Upper lobe of right lung (tissue), 1 donor: ENCODE measurements at regions not wholly inside any gene's neighbourhood (a gene's known extent, or its start where the extent isn't known, plus 50 kb on each side); places are given as distances from the start of the nearest gene placed in this dataset.

Experiments
- ATAC-seq: fragments of 200-7000 bp; cut with Tn5 transposase; one replicate; pipeline ENCODE4 v1.9.1; 2020; ENCODE audit warnings: mild to moderate bottlenecking, moderate library complexity
- DNase-seq: peaks from one replicate; pipeline ENCODE4 v3.0.0-alpha.2; 2020
- H3K27ac ChIP-seq: fragments of 200-600 bp; one replicate; pipeline ENCODE4 v1.8.0; 2022
- H3K27me3 ChIP-seq: fragments of 200-600 bp; one replicate; pipeline ENCODE4 v1.8.0; 2022; ENCODE audit warnings: mild to moderate bottlenecking
- H3K36me3 ChIP-seq: fragments of 200-600 bp; one replicate; pipeline ENCODE4 v1.8.0; 2022
- H3K4me1 ChIP-seq: fragments of 200-600 bp; one replicate; pipeline ENCODE4 v1.8.0; 2022
- H3K4me3 ChIP-seq: fragments of 200-600 bp; one replicate; pipeline ENCODE4 v1.8.0; 2022; ENCODE audit warnings: mild to moderate bottlenecking
- H3K9me3 ChIP-seq: fragments of 200-600 bp; one replicate; pipeline ENCODE4 v1.8.0; 2022
- intact Hi-C: fragments of 100-400 bp; cut with DNase I; formaldehyde crosslinking; loops from one replicate; pipeline ENCODE4 v1.11.0; 2022
- TF ChIP-seq, protein P1 (sequence below): fragments of 200-600 bp; IDR thresholded peaks from one replicate; pipeline ENCODE4 v1.8.0; 2022; ENCODE audit warnings: antibody characterized with exemption
- donor health status: DM: no; HTN: yes; CAD: no; lungs with severe emphysema.

DNA sequence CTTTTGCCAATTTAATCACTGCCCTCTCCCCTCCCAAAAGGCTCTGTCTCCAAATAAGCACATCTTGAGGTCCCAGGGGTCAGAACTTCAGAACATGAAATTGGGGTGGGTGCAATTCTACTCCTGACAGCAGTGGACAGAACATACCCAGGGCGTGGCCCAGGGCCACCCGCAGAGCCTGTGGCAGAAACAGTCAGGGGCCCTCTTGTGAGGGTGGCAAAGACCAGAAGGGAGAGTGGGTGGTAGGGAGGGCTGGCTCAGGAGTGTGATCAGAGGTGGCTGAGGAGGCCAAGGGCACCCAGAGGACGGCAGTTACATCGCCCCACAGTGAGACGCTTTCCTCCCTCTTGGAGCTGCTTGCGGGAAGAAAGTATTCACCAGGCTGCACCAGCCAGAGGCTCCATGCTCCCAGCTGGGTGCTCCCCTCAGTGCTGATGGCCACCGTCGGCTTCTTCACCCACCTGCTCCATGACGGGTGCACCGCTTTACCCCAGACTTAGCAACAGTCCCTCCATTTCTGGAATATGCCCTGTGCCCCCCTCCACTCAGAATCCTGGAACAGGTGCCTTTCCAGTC lies 1388.0 kb downstream of the BRD1 start:
- Histone ChIP-seq H3K4me1 (no peaks in the 10 kb centered on the region), H3K27me3 (peaks cover under 1% of the 10 kb centered on the region), H3K9me3 (no peaks in the 10 kb centered on the region), H3K27ac (no peak overlapping the region), H3K4me3 (no peak overlapping the region), H3K36me3 (no peaks in the 10 kb centered on the region)
- intact Hi-C loops, result no loop called here
- ATAC-seq (no peak), DNase-seq (no peak)
- TF ChIP-seq, protein P1, sequence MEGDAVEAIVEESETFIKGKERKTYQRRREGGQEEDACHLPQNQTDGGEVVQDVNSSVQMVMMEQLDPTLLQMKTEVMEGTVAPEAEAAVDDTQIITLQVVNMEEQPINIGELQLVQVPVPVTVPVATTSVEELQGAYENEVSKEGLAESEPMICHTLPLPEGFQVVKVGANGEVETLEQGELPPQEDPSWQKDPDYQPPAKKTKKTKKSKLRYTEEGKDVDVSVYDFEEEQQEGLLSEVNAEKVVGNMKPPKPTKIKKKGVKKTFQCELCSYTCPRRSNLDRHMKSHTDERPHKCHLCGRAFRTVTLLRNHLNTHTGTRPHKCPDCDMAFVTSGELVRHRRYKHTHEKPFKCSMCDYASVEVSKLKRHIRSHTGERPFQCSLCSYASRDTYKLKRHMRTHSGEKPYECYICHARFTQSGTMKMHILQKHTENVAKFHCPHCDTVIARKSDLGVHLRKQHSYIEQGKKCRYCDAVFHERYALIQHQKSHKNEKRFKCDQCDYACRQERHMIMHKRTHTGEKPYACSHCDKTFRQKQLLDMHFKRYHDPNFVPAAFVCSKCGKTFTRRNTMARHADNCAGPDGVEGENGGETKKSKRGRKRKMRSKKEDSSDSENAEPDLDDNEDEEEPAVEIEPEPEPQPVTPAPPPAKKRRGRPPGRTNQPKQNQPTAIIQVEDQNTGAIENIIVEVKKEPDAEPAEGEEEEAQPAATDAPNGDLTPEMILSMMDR, result no peak

DNA sequence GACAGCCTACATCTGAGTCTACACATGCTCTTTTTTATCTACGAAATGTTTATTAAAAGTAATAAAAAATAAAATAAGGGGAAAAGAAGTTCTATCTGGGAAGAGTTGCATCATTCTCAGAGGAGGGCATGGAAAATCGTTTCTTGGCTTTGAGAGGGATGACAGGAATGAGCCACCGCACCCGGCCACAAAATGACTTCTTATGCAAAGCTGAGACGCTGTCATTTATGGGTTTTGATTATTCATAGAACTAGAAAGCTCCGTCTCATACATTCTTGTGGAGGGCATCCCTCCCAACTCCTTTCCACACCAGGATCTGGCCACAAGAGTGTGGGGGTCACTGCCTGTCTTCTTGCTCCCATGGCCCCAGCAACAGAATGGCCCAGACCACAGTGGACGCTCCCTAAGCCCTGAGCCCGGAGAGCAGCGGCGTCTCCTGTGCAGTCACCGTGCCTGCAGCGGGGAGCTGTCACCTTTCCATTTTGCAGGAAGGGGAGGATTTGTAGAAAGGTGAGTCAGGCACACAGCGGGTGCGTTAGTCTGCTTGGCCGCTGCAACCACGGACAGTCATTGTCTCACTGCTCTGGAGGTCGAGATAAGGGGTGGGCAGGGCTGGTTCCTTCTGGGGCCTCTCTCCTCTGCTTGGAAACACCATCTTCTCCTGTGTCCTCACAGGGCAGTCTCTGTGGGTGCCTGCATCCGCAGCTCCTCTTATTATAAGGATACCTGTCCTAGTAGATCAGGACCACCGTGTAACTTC lies 1388.7 kb downstream of the BRD1 start:
- ATAC-seq (no peak), DNase-seq (no peak)
- no peaks in the 10 kb centered on the region for H3K9me3 ChIP-seq
- intact Hi-C loops, result no loop called here
- H3K4me1 ChIP-seq, result no peaks in the 10 kb centered on the region
- no peaks in the 10 kb centered on the region for H3K36me3 ChIP-seq
- no peaks in the 10 kb centered on the region for H3K27me3 ChIP-seq
- H3K27ac ChIP-seq, result no peak overlapping the region
- H3K4me3 ChIP-seq, result no peak overlapping the region
- TF ChIP-seq, protein P1, result no peak

DNA sequence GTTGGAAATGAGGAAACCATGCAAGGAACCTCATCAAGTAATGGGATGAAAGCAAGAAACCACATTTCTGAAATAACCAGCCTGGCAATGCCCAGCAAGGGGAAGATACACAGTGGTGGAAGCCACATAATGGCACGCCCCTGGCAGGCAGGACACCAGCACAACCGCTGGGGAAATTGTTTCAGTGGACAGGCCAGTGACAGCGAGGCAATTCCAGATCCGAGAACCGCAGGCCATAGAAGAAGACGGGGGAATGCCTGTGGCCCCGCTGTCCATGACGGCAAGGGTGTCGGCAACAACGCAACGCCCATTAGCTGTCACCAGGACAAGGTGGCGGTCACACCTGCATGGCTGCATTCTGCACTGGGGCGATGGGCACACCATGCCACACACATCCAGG lies 1389.6 kb downstream of the BRD1 start:
- Histone ChIP-seq H3K36me3 (no peaks in the 10 kb centered on the region), H3K27ac (no peak overlapping the region), H3K27me3 (no peaks in the 10 kb centered on the region), H3K4me1 (no peaks in the 10 kb centered on the region), H3K9me3 (no peaks in the 10 kb centered on the region), H3K4me3 (no peak overlapping the region)
- no peak for DNase-seq
- TF ChIP-seq, protein P1, result no peak
- no peak for ATAC-seq
- intact Hi-C loops, result no loop called here

DNA sequence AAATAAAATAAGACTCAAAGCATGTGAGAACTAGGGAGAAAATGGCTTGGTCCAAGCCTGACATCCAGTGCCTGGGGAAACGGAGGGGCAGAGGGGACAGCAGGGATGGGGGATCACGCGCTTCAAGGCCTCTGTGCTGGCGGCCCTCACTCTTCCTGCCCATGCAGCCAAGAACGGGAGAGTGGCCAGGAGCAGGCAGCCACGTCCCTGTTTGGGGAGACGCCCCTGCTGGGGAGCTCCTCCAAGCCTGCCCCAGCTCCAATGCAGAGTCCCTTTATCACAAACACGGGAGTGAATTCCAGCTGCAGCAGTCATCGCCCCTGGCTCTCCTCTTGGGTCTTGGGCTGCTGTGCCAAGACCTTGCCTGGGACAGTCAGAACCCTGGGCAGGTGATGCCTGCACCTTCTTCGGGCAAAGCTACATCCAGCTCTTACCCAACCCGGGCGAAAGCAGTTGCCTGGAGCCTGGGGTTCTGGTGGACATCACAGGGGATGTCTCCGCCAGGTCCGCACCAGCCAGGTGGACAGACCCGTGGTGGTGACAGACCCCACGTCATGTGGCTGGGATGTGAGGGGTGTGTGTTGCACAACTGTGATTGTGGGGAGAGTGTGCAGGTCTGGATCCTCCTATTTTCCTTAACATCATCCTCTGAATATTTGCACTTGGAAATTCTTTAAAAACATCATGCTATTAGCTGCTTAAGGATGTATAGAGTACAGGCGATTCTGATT lies 1391.3 kb downstream of the BRD1 start:
- intact Hi-C loops, result no loop called here
- DNase-seq (no peak), ATAC-seq (no peak)

DNA sequence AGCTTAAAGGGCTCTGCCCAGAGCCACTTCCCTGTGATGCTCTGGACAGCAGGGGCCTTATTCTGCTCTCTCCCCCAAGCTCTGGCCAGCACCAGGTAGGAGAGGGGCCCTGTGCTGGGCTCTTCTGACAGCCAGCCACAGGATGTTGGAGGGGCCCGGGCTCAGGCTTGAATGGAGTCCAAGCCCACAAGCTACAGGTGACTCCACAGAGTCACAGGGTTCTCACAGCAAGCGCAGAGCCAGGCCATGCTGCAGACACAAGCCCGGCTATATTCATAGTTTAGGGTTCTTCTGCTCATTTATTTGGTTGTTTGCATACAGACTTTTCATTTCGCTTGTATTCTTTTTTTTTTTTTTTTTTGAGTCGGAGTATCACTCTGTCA lies 1392.8 kb downstream of the BRD1 start:
- DNase-seq (no peak), ATAC-seq (no peak)
- Histone ChIP-seq H3K27me3 (no peaks in the 10 kb centered on the region), H3K9me3 (no peaks in the 10 kb centered on the region), H3K27ac (no peak overlapping the region), H3K4me3 (no peak overlapping the region), H3K36me3 (no peaks in the 10 kb centered on the region), H3K4me1 (no peaks in the 10 kb centered on the region)
- intact Hi-C loops, result no loop called here
- TF ChIP-seq, protein P1, result no peak

More for the DNA sequence above, 1391.3 kb downstream of the BRD1 start:
- no peaks in the 10 kb centered on the region for H3K4me1 ChIP-seq
- H3K4me3 ChIP-seq, result no peak overlapping the region
- TF ChIP-seq, protein P1, result no peak
- no peaks in the 10 kb centered on the region for H3K9me3 ChIP-seq
- H3K36me3 ChIP-seq, result no peaks in the 10 kb centered on the region
- no peaks in the 10 kb centered on the region for H3K27me3 ChIP-seq
- no peak overlapping the region for H3K27ac ChIP-seq
